T-cell (primary cell): ENCODE measurements at regions not wholly inside any gene's neighbourhood (a gene's known extent, or its start where the extent isn't known, plus 50 kb on each side); places are given as distances from the start of the nearest gene placed in this dataset.

Experiments
- ATAC-seq, 4 experiments: fragments of 200-7000 bp in 3 of 4; fragments of 150-1000 bp in 1 of 4; cut with Tn5 transposase; replicated peaks in 1 of 4; 1 replicate in 3 of 4; 2 replicates in 1 of 4; pipeline ENCODE4 v1.10.0; 2021; ENCODE audit warnings: moderate library complexity in 3 of 4, mild to moderate bottlenecking in 2 of 4, moderate number of reproducible peaks in 1 of 4
- CTCF ChIA-PET, 2 donors: fragments of 300-600 bp; sonication (Branson Sonifier 250); formaldehyde crosslinking; loops; one replicate each; lab custom pipeline; 2022; ENCODE audit warnings: antibody characterized with exemption in 2 of 2; lab: Charles Lee
- POLR2A ChIA-PET, 2 donors: fragments of 300-600 bp; sonication (Branson Sonifier 250); formaldehyde crosslinking; loops; one replicate each; lab custom pipeline; 2022; ENCODE audit warnings: antibody characterized with exemption in 2 of 2; lab: Charles Lee
- DNase-seq, 35 experiments: peaks; one replicate each; pipeline versions ENCODE4 v3.0.0 to v3.0.0-alpha.2; 2013 to 2023
- H3K27ac ChIP-seq: one replicate; pipeline ENCODE4 v1.5.1; 2013; ENCODE audit warnings: low read length
- H3K27me3 ChIP-seq, 2 experiments: replicated peaks in 1 of 2; 1 replicate in 1 of 2; 2 replicates in 1 of 2; pipeline versions ENCODE4 v1.6.1 to v1.7.0; 2013; ENCODE audit warnings: low read length in 1 of 2, mixed read lengths in 1 of 2; ENCODE audit not compliant: control insufficient read depth in 2 of 2, insufficient read depth in 2 of 2; ENCODE audit errors: extremely low read depth in 1 of 2
- H3K36me3 ChIP-seq, 2 donors: 1 replicate in 1 of 2; 2 replicates in 1 of 2; pipeline versions ENCODE4 v1.6.1 to v1.7.0; 2013; ENCODE audit warnings: low read length in 1 of 2; ENCODE audit not compliant: control insufficient read depth in 2 of 2, insufficient read depth in 1 of 2; ENCODE audit errors: extremely low read depth in 1 of 2
- H3K4me1 ChIP-seq, 2 experiments: 1 replicate in 1 of 2; 2 replicates in 1 of 2; pipeline versions ENCODE4 v1.6.1 to v1.7.0; 2013; ENCODE audit warnings: low read length in 2 of 2, mixed read lengths in 1 of 2; ENCODE audit not compliant: insufficient read depth in 2 of 2, control insufficient read depth in 1 of 2; ENCODE audit errors: extremely low read depth in 1 of 2
- H3K4me3 ChIP-seq, 2 donors: 1 replicate in 1 of 2; 2 replicates in 1 of 2; pipeline versions ENCODE4 v1.5.1 to v1.7.0; 2013; ENCODE audit warnings: mild to moderate bottlenecking in 2 of 2, low read length in 1 of 2, moderate library complexity in 1 of 2; ENCODE audit not compliant: control insufficient read depth in 1 of 2; ENCODE audit errors: extremely low read depth in 1 of 2
- H3K9me3 ChIP-seq: 2 replicates; pipeline ENCODE4 v1.7.0; 2013
- H3K27ac Mint-ChIP-seq, 2 donors: one replicate each; pipeline ENCODE4 v1.8.0; 2020 to 2021; ENCODE audit warnings: mild to moderate bottlenecking in 2 of 2, mixed read lengths in 2 of 2
- H3K27me3 Mint-ChIP-seq, 2 donors: one replicate each; pipeline ENCODE4 v1.8.0; 2021 to 2022; ENCODE audit warnings: mixed read lengths in 2 of 2
- H3K36me3 Mint-ChIP-seq: one replicate; pipeline ENCODE4 v1.8.0; 2021; ENCODE audit warnings: mixed read lengths
- H3K4me1 Mint-ChIP-seq, 3 donors: one replicate each; pipeline ENCODE4 v1.8.0; 2020 to 2022; ENCODE audit warnings: mixed read lengths in 3 of 3, mild to moderate bottlenecking in 1 of 3
- H3K4me3 Mint-ChIP-seq, 3 donors: one replicate each; pipeline ENCODE4 v1.8.0; 2020 to 2022; ENCODE audit warnings: mild to moderate bottlenecking in 3 of 3, mixed read lengths in 3 of 3, moderate library complexity in 3 of 3
- H3K9me3 Mint-ChIP-seq, 3 donors: one replicate each; pipeline ENCODE4 v1.8.0; 2020 to 2022; ENCODE audit warnings: mixed read lengths in 3 of 3
- WGBS: methylation state at CpG from one replicate; pipeline ENCODE4 v1.1.5; 2013; ENCODE audit warnings: missing lambda C conversion rate; ENCODE audit not compliant: insufficient coverage; 5-methylcytosine and 5-hydroxymethylcytosine counted together

- 71% methylated on average over 10 of the region's 17 CpGs for WGBS
- POLR2A ChIA-PET = no interaction called here
These were observed 215.0 kb downstream of the USP6NL start for GRCh38 chr10:11396311-11396955.

GRCh38 chr10:11395581-11396310, 215.7 kb downstream of the USP6NL start:
- Mint-ChIP-seq H3K4me3 (no peak overlapping the region), H3K9me3 (no peaks in the 10 kb centered on the region), H3K36me3 (no peaks in the 10 kb centered on the region), H3K27ac (peak overlapping the region in 1 of 2 donors; percentile 12), H3K4me1 (peaks cover 18 to 35% (median 23%) of the 10 kb centered on the region in 3 donors), H3K27me3 (no peaks in the 10 kb centered on the region)
- ChIA-PET CTCF (no interaction called here), POLR2A (no interaction called here)
- Histone ChIP-seq H3K36me3 (no peaks in the 10 kb centered on the region), H3K27ac (no peak overlapping the region), H3K4me3 (no peak overlapping the region), H3K9me3 (no peaks in the 10 kb centered on the region), H3K4me1 (peaks cover 0 to 10% of the 10 kb centered on the region in 2 experiments), H3K27me3 (no peaks in the 10 kb centered on the region)
- ATAC-seq (no peak), DNase-seq (no peak)
- 78% methylated on average over 9 of the region's 15 CpGs for WGBS

More at GRCh38 chr10:11396311-11396955, 215.0 kb downstream of the USP6NL start:
- Histone ChIP-seq H3K27me3 (no peaks in the 10 kb centered on the region), H3K4me1 (peaks cover 1 to 17% of the 10 kb centered on the region in 2 experiments), H3K36me3 (no peaks in the 10 kb centered on the region), H3K27ac (no peak overlapping the region), H3K9me3 (no peaks in the 10 kb centered on the region), H3K4me3 (no peak overlapping the region)
- CTCF ChIA-PET = no interaction called here
- ATAC-seq (no peak), DNase-seq (no peak)
- Mint-ChIP-seq H3K27ac (no peak overlapping the region), H3K4me1 (peaks cover 25 to 41% (median 29%) of the 10 kb centered on the region in 3 donors), H3K27me3 (no peaks in the 10 kb centered on the region), H3K9me3 (no peaks in the 10 kb centered on the region), H3K36me3 (no peaks in the 10 kb centered on the region), H3K4me3 (no peak overlapping the region)

- Histone ChIP-seq H3K4me1 (peaks cover 0 to 4% of the 10 kb centered on the region in 2 experiments), H3K4me3 (no peak overlapping the region), H3K27ac (no peak overlapping the region), H3K27me3 (no peaks in the 10 kb centered on the region), H3K9me3 (no peaks in the 10 kb centered on the region), H3K36me3 (no peaks in the 10 kb centered on the region)
- peaks cover 13 to 29% (median 17%) of the 10 kb centered on the region in 3 donors for H3K4me1 Mint-ChIP-seq
- H3K27me3 Mint-ChIP-seq = no peaks in the 10 kb centered on the region
- ChIA-PET POLR2A (no interaction called here), CTCF (no interaction called here)
- DNase-seq = no peak
- 50% methylated on average over 1 of the region's 2 CpGs for WGBS
- no peak overlapping the region for H3K4me3 Mint-ChIP-seq
- peak overlapping the region in 1 of 2 donors; percentile 12 for H3K27ac Mint-ChIP-seq
- no peaks in the 10 kb centered on the region for H3K9me3 Mint-ChIP-seq
- no peaks in the 10 kb centered on the region for H3K36me3 Mint-ChIP-seq
- ATAC-seq = no peak
These were observed 216.3 kb downstream of the USP6NL start for GRCh38 chr10:11395161-11395560.

- POLR2A ChIA-PET = no interaction called here
- H3K27ac ChIP-seq = no peak overlapping the region
- H3K9me3 Mint-ChIP-seq = no peaks in the 10 kb centered on the region
- no peaks in the 10 kb centered on the region for H3K9me3 ChIP-seq
- CTCF ChIA-PET = no interaction called here
- no peaks in the 10 kb centered on the region for H3K27me3 Mint-ChIP-seq
- H3K36me3 Mint-ChIP-seq = no peaks in the 10 kb centered on the region
- WGBS = 82% methylated on average over 9 of the region's 9 CpGs
- peaks cover 5 to 16% (median 6%) of the 10 kb centered on the region in 3 donors for H3K4me1 Mint-ChIP-seq
- DNase-seq = no peak
- H3K4me3 Mint-ChIP-seq = no peak overlapping the region
- H3K4me3 ChIP-seq = no peak overlapping the region
- no peaks in the 10 kb centered on the region for H3K27me3 ChIP-seq
- H3K4me1 ChIP-seq = peaks cover 0 to 4% of the 10 kb centered on the region in 2 experiments
- no peaks in the 10 kb centered on the region for H3K36me3 ChIP-seq
- ATAC-seq = no peak
- no peak overlapping the region for H3K27ac Mint-ChIP-seq
These were observed 217.6 kb downstream of the USP6NL start for GRCh38 chr10:11393858-11394257.

GRCh38 chr10:11392776-11393175, 218.7 kb downstream of the USP6NL start:
- Histone ChIP-seq H3K27me3 (no peaks in the 10 kb centered on the region), H3K4me3 (no peak overlapping the region), H3K36me3 (no peaks in the 10 kb centered on the region), H3K9me3 (no peaks in the 10 kb centered on the region), H3K27ac (no peak overlapping the region), H3K4me1 (no peaks in the 10 kb centered on the region)
- 95% methylated on average over 8 of the region's 10 CpGs for WGBS
- no peak for ATAC-seq
- ChIA-PET POLR2A (no interaction called here), CTCF (no interaction called here)
- H3K27ac Mint-ChIP-seq = no peak overlapping the region
- no peaks in the 10 kb centered on the region for H3K27me3 Mint-ChIP-seq
- no peaks in the 10 kb centered on the region for H3K36me3 Mint-ChIP-seq
- peaks cover 0 to 8% (median 2%) of the 10 kb centered on the region in 3 donors for H3K4me1 Mint-ChIP-seq
- no peak for DNase-seq
- H3K9me3 Mint-ChIP-seq = no peaks in the 10 kb centered on the region
- H3K4me3 Mint-ChIP-seq = no peak overlapping the region

- H3K4me1 ChIP-seq = no peaks in the 10 kb centered on the region
- no peaks in the 10 kb centered on the region for H3K4me1 Mint-ChIP-seq
- H3K27me3 Mint-ChIP-seq = no peaks in the 10 kb centered on the region
- WGBS = 84% methylated on average over 4 of the region's 9 CpGs
- DNase-seq (no peak), ATAC-seq (no peak)
- no peaks in the 10 kb centered on the region for H3K9me3 ChIP-seq
- no peaks in the 10 kb centered on the region for H3K36me3 Mint-ChIP-seq
- H3K27me3 ChIP-seq = no peaks in the 10 kb centered on the region
- no peak overlapping the region for H3K27ac ChIP-seq
- H3K4me3 ChIP-seq = no peak overlapping the region
- H3K27ac Mint-ChIP-seq = no peak overlapping the region
- H3K4me3 Mint-ChIP-seq = no peak overlapping the region
- H3K36me3 ChIP-seq = no peaks in the 10 kb centered on the region
- CTCF ChIA-PET = no interaction called here
- no peaks in the 10 kb centered on the region for H3K9me3 Mint-ChIP-seq
- POLR2A ChIA-PET = no interaction called here
These were observed 222.5 kb downstream of the USP6NL start for GRCh38 chr10:11388996-11389395.
